ENCODE measurements at regions not wholly inside any gene's neighbourhood (a gene's known extent, or its start where the extent isn't known, plus 50 kb on each side); places are given as distances from the start of the nearest gene placed in this dataset.
"Not testable (repeated sequence)": the region's sequence is repeated elsewhere in the genome, so short reads cannot be mapped to it uniquely, and the experiment has no call there.

DNA sequence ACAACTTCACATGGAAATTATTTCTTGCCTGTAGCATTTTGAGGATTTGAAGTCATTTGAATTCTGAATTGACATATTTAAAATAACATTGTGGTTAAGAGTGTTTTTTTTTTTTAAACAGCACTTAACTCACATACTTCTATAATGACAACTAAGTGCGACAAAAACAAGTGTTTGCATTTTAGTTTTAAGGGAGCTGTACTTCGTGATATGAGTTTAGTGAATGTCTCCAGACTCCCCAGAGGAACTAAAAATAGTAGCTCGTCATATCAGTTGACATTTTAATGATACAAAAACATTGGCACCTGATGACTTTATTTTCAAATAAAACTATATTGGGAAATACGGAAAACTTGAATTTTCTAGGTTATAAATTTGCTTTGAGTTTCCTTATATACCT lies 389.6 kb upstream of the MON1B start:
- no peak for DNase-seq

DNA sequence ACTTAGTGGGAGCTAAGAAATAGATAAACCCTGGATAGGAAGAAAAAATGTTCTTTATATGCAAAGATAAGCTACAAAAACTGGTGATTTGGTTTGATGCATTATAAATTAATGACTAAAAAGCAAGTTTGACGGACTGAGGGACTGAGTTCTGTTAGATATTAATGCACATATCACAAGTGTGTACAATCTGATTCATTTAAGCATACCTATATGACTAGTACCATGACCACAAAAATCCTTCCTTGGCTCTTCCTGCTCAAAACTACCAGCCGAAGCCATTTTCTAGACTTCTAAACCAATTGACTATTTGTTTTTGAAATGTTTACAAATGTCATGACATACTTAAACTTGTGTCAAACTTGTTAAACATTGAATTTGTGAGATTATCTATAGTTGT lies 374.5 kb upstream of the MON1B start:
- no peak for DNase-seq

DNA sequence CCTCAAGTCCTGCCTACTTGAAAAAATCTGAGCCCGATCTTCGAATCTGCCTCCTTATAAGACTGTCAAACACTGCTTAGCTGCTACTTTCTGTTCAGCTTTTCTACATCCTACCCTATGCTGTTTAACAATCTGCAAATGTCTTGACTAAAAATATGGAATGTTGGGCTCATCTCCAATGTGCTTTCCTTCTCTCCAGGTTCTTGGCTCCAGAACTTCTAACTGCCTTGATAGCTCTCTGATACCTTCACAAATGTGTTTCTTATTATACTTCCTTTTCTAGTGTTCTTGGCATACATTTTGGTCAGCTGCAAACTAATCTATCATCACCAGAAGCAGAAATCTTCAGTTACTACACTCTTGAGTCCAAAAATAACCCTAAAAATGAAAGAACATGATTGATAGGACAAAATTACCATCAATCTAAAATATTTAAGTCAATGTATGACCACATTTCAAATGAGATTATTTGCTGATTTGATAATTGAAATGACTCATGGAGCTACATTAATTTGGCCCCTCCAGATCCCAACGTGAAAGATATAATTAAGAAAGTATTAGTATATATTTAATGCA lies 372.3 kb upstream of the MON1B start:
- peak; percentile 65 to 89 (median 76) for DNase-seq

DNA sequence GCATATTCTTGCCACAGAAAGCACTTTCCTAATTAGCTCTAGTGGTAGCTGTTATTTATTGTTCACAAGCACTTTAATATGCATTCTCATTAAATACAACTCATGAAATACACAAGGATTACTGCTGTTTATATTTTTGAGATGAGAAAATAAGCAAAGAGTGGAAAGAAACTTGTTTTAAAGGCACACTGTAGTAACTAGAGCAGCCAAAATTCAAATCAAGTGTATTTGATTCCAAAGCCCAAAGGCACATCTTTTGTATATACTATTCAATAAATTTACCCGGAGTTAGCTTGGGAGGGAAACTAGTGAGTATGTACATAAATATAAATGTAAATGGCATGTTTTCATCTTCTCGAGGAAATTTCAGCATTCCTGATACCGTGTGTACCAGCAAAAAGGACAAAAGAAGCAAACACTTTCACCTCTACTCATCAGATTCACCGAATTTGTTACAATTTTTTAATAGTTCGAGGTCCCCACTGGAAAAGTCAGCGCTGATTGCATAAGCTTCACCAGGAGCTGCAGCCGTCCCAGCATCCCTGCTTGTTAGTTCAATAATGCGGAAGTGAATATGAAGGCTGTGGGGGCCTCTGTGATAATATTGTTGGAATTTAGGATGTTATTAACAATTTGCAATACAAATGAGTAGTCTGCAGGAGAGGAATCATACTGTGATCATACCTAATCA lies 371.6 kb upstream of the MON1B start:
- DNase-seq: peak in 1 of 3 donors; percentile 35

DNA sequence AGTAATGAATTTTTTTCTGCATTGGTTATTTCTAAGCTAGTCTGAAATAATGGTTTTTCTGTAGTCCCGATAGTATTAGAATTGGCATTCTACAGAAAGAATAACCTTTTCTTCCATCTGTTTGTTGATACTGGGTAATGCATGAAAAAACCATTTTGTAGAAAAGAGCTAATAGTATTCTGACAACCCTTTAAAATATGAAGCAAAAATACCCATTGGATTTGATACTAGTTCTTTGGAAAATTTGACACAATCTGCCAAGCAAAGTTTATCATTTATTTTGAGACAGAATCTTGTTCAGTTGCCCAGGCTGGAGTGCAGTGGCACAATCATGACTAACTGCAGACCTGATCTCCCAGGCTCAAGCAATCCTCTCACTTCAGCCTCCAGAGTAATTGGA lies 366.8 kb upstream of the MON1B start:
- DNase-seq: peak in 1 of 3 donors; percentile 53

DNA sequence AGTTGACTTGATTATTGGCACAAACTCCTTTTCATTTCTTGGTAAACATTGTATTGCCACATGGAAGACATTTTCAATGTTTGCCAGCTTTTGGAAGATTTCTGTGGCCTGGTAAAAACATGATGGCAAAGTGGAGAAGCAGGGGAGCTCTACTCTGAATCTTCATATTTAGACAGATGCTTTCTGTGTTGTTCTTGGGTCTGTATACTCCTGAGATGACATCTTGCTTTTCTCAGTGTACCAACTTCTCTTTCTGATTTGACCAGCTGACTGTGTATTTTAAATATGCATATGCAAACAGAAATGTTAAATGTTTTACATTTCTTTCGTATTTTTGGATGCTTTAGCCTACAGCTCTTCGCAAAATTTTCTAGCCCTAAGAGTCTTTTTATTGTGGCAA lies 366.2 kb upstream of the MON1B start:
- DNase-seq: no peak

DNA sequence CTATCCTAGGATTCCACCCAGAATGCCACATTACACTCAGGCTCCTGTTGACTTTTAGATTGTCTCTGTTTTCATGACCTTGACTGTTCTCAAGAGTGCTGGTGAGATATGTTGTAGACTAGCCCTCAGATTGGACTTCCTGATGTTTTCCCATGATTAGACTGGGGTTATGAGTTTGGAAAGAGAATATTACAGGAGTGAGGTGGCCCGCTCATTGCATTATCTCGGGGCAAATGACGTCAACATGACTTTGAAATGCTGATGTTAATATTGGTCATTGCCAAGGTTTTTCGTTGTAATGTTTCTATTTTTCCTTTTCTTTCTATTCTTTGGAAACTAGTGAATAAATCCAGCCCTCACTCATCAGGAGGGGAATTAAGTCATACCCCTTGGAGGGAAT lies 355.7 kb upstream of the MON1B start:
- peak; percentile 64 to 88 (median 75) for DNase-seq

DNA sequence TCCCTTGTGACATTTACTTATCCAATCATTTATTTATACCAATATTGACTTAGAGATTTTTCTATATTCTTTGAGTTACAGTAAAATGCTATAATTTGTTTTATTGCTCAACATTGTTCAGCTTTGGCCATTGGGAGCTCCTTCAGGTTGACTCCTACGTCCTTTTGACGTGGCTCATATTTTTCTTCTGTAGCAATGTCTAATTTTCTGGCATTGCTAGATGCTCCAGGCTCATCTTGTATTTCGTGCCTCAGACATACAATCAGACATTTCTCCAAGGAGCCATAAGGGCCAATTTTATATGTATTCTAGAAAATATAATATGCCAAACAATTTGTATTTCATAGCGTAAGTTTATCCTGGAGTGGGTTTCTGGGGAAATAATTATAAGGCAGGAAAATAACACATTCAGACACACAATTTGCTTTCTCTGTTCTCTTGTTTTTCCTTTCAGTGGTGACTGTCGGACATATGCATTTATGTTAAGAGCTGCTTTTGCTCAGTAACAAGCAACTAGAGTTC lies 355.1 kb upstream of the MON1B start:
- peak; percentile 67 to 89 (median 77) for DNase-seq

DNA sequence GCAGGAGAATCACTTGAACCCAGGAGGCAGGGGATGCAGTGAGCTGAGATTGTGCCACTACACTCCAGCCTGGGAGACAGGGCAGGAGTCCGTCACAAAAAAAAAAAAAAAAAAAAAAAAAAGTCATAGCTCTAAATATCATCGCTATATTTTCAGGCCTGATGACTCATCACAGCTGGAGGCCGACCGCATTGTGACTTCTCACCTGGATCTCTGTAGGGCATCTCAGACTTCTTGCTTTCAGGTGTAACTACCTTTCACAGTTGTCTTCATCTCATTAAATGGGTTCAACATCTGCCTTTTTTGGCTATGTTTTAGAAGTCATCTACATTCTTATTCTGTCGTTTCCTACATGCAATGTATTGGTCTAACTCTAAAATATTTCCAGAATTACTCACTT lies 353.1 kb upstream of the MON1B start:
- no peak for DNase-seq

DNA sequence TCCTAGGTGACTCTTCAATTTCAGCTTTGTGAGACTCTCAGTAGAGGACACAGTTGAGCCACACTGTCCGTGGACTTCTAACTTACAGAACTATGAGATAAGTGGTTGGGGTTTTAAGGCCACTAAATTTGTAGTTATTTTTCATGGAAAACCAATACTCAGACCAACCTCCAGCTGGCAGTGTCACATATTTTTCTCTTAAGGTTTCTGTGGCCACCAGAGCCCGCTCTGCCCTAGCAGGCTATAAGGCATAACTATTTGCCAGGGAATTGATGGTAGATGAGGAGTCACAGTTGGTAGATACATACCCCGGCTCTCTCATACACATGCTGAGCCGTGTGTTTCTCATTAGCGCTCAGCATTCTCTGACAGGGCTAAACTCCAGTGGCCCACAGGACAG lies 336.8 kb upstream of the MON1B start:
- DNase-seq: no peak

DNA sequence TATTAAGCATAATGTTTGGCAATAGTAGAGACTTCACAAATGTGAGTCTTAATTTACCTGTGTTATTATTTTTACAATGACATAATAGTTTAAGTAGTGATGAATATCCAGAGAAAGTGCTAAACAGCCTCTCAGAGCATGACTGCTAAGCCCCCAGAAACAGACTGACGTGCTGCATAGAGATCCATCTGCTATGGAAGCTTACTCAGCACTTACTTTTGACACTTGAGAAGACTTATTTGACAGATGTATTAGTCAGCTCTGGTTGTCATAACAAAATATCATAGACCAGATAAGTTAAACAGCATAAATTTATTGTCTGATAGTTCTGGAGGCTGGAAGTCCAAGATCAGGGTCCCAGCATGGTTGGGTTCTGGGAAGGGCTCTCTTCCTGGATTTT lies 334.9 kb upstream of the MON1B start:
- no peak for DNase-seq

DNA sequence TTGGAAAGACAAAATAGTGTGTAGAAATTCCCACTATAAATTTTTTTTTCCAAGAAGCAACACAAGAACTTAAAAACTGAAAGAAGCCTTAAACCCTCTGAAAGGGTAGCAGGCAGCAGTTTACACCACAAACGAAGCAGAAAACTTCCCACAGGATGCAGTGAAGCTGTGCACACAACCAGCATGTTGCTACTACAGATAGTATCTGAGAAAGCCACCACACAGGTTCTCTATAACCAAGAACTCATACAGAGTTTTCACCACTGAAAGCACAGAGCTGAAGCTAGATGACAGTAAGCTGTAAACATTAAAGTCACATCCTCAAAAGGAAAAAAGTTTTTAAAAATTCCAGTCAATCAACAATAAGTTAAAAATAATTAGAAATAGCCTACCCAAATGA lies 333.6 kb upstream of the MON1B start:
- no peak for DNase-seq

DNA sequence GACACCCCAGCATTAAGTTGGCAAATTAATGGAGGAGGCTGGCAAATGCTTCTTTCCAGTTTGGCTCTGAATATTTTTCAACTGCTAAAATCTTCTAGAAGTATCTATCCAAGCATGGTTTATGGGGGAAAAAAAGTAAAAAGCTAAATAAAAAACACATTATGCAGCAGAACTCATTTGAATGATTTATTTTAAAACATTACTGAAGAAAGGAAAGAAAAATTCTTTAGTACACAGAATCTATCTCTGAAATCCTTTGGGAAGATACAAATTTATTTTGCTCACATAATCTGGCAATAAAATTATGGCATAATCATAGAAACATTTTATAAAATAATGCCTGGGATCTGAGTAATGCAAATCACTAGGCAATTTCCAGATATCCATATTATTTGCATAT lies 328.1 kb upstream of the MON1B start:
- peak; percentile 13 to 49 (median 16) for DNase-seq

DNA sequence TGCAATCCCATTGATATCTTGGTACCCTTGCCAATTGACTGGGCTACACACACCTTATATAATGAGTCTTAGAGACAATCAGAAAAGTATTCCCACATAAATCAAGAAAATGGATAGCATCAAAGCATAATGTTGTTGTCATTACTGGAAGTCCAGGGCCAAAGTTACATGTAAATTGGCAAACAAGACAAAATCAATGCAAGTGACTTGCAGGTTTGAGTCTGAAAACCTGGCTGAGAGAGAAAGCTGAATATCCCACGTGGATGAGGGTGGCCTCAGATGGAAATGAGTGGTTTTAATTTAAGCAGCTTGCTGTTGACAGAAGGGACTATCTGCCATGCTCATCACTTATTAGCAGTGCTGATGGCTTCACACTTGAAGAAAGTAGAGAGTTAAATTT lies 324.0 kb upstream of the MON1B start:
- DNase-seq: no peak

DNA sequence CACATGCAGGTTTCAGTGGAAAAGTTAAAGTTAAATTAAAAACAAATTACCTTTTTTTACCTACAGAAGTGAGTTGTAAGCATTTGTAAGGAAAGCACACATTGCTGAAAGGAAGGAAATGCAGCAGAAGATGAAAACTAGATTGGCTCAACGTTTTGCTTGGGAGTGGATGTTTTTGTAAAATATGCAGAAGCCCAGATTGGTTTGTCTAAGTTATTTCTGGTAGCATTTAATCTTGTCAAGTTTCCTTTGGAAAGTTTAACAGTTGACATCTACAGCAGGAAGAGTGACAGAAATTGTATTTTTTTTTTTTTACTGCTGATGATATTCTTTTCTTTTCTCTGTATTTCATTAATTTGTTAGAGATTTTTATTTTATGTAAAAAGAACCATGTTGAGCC lies 315.1 kb upstream of the MON1B start:
- no peak for DNase-seq

DNA sequence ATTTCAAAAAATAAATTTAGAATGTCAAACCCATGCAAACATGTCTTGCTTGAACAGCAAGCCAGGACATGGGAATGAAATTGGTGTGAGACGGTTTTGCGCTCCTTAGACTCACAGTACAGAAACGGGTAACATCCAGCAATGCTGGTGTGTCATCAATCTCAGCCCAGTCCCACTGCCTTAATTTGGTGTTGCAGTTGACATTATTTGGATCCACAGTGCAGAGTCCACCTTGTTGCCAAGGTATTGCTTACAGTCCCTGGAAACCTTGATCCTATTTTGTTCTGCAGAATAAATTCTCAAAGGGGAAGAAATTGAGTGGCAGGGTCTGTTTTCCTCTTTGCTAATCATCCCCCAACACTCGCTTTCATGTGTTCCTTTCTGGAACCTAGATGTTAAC lies 311.6 kb upstream of the MON1B start:
- no peak for DNase-seq

DNA sequence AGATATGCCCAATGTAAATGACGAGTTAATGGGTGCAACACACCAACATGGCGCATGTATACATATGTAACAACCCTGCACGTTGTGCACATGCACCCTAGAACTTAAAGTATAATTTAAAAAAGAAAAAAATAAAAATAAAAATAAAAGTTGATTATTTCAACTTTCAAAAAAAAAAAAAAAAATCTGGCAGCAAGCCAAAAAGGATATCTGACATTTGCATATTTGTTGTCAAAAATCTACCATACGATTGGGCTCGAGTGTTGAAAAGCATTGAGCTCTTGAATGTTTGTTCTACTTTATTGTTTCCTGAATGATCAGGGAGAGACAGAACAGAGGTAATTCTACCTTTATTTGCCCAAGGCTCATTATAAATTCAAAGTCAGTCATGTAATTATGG lies 310.5 kb upstream of the MON1B start:
- DNase-seq: not testable (repeated sequence)

DNA sequence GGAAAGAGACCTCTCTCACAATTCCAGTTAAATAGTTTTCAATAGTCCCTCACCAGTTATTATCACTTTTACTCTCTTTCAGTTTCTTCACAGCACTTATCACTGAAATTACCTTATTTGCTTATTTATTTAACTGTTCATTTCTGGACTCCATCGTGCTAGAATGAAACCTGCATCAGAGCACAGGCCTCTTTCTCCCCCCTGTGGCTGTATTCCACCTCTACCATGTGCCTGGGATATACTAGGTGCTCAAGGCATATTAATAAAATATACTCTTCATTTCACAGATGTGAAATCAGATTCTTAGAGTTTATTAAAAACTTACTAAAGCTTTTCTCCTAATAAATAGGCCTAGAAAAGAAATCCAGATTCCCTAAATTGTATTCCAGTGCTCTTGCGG lies 308.9 kb upstream of the MON1B start:
- no peak for DNase-seq

DNA sequence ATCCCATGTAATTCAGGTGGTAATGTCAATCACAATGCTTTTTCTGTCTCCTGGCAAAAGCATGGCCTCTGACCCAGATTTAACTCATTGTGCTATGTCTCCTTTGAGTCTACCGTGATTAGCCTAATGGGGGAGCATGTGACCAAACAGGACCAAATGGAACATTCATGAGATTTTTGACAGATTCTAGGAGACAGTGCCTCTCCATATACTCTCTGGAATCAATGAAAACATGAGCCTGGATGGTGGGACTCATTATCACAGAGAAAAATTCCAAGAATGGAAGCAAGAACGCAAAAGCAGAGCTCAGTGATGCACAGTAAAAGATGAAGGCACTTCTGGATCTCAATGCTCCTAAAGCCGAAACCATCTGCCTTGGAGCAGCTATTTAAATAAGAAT lies 307.9 kb upstream of the MON1B start:
- DNase-seq: no peak

DNA sequence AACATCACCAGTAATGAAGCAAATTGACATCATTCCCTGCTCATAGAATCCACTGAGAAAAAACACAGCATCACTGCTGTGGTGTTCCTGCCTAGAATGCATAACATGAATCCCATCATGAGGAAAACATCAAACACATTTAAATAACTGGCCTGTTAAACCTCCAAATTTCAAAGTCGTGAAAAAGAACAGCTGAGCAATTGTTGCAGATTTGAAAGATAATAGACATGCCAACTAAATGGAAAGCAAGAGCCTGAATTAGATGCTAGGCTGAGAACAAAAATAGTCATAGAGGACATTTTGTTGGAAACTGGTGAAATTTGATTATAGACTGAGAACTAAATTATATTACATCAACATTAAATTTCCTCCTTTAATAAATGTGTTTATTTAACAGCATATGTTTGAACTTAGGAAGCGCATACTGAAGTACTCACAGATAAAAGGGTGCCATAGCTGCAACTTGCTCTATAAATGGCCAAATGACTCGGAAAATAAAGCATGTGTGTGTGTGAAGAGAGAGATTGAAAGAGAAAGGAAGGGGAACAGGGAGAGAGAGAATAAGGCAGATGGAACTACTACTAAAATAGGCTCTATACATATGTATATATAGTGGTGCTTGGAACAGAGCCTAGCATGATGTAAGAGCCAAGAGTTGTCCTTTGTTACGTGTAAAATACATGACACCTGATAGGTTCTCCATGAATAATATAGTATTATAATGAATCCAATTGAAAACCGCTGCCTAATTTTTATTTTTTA lies 305.0 kb upstream of the MON1B start:
- DNase-seq: no peak

DNA sequence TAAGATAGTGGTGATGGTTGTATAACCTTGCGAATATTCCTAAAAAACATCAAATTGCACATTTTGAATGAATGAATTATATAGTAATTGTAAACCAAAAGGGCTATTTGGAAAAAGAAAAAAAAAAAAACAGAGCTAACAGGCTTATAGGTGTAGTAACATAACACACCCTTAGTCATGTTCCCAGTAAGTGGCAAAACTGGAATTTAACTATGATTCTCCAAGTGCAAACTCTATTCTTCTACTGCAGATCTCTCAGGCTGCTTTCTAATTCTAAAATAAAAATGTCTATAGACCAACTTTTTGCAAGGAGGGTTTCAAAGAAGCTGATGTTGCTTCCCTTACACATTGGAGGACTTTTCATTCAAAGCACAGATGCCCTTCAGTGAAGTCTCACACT lies 293.2 kb upstream of the MON1B start:
- no peak for DNase-seq

DNA sequence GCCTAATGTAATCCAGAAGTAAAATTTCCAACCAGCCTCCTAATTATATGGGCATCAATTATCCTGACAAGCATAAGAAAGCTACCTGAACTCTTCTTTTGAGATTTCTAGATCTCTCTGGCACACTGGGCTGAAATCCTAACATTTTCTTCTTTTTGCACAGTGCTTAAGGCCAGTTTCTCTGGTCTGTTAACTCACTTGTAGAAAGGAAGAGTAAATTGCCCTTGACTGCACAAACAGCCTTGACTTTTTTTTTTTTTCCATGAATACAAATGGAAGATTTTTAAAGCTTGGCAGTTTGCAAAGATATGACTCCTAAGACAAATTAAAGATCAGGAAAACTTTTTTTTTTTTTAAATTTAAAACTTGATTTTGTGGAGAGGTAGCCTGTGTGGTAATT lies 291.2 kb upstream of the MON1B start:
- peak in 2 of 3 donors; percentile 14 to 16 for DNase-seq

Data from muscle of back (tissue), 3 donors.